OCI-LY3 (cell line): ENCODE measurements at regions not wholly inside any gene's neighbourhood (a gene's known extent, or its start where the extent isn't known, plus 50 kb on each side); places are given as distances from the start of the nearest gene placed in this dataset.

ENCODE experiments used
- H2AFZ ChIP-seq: fragments of 200-600, 300-600 bp; shearing (Covaris generic); 2 replicates; pipeline ENCODE4 v1.6.0; 2014; ENCODE audit warnings: antibody characterized with exemption, low read depth, low read length
- H3K27ac ChIP-seq: fragments of 200-600, 300-600 bp; sonication (generic); 2 replicates; pipeline ENCODE4 v1.5.1; 2014; ENCODE audit warnings: mild to moderate bottlenecking, low read length, moderate library complexity, mixed read lengths
- H3K27me3 ChIP-seq: fragments of 200-600, 300-600 bp; sonication (generic); 2 replicates; pipeline ENCODE4 v1.6.1; 2014; ENCODE audit warnings: low read depth, low read length, mixed read lengths
- H3K36me3 ChIP-seq: fragments of 200-600, 300-600 bp; sonication (generic); replicated peaks from 2 replicates; pipeline ENCODE3; 2014; ENCODE audit warnings: low read depth, low read length, mixed read lengths
- H3K4me1 ChIP-seq: fragments of 300-600, 200-600 bp; sonication (generic); 2 replicates; pipeline ENCODE4 v1.6.1; 2014; ENCODE audit warnings: low read length, mixed read lengths
- H3K4me2 ChIP-seq: fragments of 200-600, 300-600 bp; sonication (generic); 2 replicates; pipeline ENCODE4 v1.6.1; 2014; ENCODE audit warnings: low read length, mixed read lengths
- H3K4me3 ChIP-seq: fragments of 300-600, 200-600 bp; sonication (generic); 2 replicates; pipeline ENCODE4 v1.5.1; 2014; ENCODE audit warnings: antibody characterized with exemption, mild to moderate bottlenecking, low read length, moderate library complexity
- H3K79me2 ChIP-seq: fragments of 300-600, 200-600 bp; shearing (Covaris generic); 2 replicates; pipeline ENCODE4 v1.6.1; 2014; ENCODE audit warnings: mild to moderate bottlenecking, low read length, mixed read lengths
- H3K9ac ChIP-seq: fragments of 300-600, 200-600 bp; shearing (Covaris generic); 2 replicates; pipeline ENCODE4 v1.6.0; 2014; ENCODE audit warnings: mild to moderate bottlenecking, low read length, moderate library complexity
- H3K9me3 ChIP-seq: fragments of 200-600, 300-600 bp; shearing (Covaris generic); 2 replicates; pipeline ENCODE4 v1.6.1; 2014; ENCODE audit warnings: low read length, mixed read lengths; ENCODE audit not compliant: insufficient read depth
- H4K20me1 ChIP-seq: fragments of 200-600, 300-600 bp; sonication (generic); 2 replicates; pipeline ENCODE4 v1.6.1; 2016; ENCODE audit warnings: low read length, mixed read lengths; ENCODE audit not compliant: insufficient read depth
- CTCF ChIP-seq: fragments of 200-600, 300-600 bp; sonication (generic); IDR thresholded peaks from 2 replicates; pipeline ENCODE4 v1.5.1; 2014; ENCODE audit warnings: antibody characterized with exemption, low read length, low read depth
- EZH2phosphoT487 ChIP-seq: fragments of 200-600 bp; shearing (Covaris generic); IDR thresholded peaks from 2 replicates; pipeline ENCODE4 v1.6.1; 2018; ENCODE audit warnings: antibody characterized with exemption, mixed run types, low read depth

DNA sequence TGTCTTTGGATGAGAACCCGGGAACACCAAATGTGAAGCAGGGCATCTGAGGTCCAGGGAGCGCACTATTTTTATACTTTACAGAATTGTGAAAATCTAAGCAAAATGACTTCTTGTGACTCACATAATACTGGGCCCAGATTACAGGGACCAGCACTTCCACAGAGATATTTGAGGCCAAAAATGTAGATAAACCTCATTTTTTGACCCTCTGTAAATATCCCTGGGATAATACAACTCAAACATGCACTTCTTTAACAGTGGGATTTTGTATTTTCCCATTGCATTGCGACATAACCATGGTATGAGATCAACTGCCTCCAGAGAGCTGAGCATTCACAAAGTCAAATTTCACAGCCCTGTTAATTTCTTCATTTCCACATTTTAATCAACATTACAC, 289.4 kb upstream of the ADGRL4 start:
- Histone ChIP-seq H3K9ac (no peak overlapping the region), H3K4me2 (no peak overlapping the region)
- no peak for TF ChIP-seq EZH2phosphoT487
- no peak for TF ChIP-seq CTCF

GRCh38 chr1:79293611-79294010, 287.1 kb upstream of the ADGRL4 start:
- Histone ChIP-seq H3K79me2 (no peaks in the 10 kb centered on the region), H3K4me3 (no peak overlapping the region), H2AFZ (no peak overlapping the region), H3K36me3 (no peaks in the 10 kb centered on the region), H3K27ac (no peak overlapping the region), H3K4me2 (no peak overlapping the region), H3K4me1 (no peaks in the 10 kb centered on the region), H3K9me3 (no peaks in the 10 kb centered on the region), H3K9ac (no peak overlapping the region), H3K27me3 (no peaks in the 10 kb centered on the region), H4K20me1 (no peaks in the 10 kb centered on the region)
- TF ChIP-seq CTCF (no peak), EZH2phosphoT487 (no peak)

More for the DNA sequence above, 289.4 kb upstream of the ADGRL4 start:
- H3K9me3 ChIP-seq, result no peaks in the 10 kb centered on the region
- no peak overlapping the region for H3K4me3 ChIP-seq
- H3K4me1 ChIP-seq, result no peaks in the 10 kb centered on the region
- no peaks in the 10 kb centered on the region for H3K79me2 ChIP-seq
- H3K36me3 ChIP-seq, result no peaks in the 10 kb centered on the region
- no peak overlapping the region for H2AFZ ChIP-seq
- no peak overlapping the region for H3K27ac ChIP-seq
- no peaks in the 10 kb centered on the region for H3K27me3 ChIP-seq
- H4K20me1 ChIP-seq, result no peaks in the 10 kb centered on the region

DNA sequence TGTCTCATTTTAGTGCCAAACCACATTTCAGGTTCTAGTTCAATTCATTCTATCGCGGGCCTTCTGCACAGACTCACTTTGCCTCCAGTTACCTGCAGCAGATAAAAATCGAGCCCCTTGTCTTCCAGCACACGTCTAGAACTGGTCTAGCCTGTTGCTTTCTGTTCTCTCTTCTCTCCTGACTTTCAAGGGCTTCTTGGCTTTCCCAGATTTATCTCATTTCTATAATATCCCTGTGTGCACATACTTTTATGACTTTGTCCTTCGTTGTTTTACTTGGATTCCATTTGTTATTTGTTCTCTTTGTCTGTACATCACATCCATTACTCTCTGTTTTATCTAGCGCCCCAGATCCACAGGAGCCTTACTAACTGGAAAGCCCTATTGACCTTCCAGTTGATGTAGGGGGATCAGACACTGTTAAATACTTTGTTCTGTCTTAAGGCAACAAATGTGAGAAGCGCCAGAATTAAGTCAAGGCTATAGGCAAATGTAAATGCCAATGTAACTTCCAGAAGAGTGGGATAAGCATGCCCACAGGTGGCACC, 284.5 kb upstream of the ADGRL4 start:
- no peak overlapping the region for H3K4me3 ChIP-seq
- no peaks in the 10 kb centered on the region for H3K27me3 ChIP-seq
- no peak overlapping the region for H3K9ac ChIP-seq
- no peak for TF ChIP-seq CTCF
- no peak for TF ChIP-seq EZH2phosphoT487
- no peaks in the 10 kb centered on the region for H3K4me1 ChIP-seq
- no peaks in the 10 kb centered on the region for H3K79me2 ChIP-seq
- H4K20me1 ChIP-seq, result no peaks in the 10 kb centered on the region
- H3K36me3 ChIP-seq, result no peaks in the 10 kb centered on the region
- H3K9me3 ChIP-seq, result no peaks in the 10 kb centered on the region
- H2AFZ ChIP-seq, result no peak overlapping the region
- H3K4me2 ChIP-seq, result no peak overlapping the region
- no peak overlapping the region for H3K27ac ChIP-seq

DNA sequence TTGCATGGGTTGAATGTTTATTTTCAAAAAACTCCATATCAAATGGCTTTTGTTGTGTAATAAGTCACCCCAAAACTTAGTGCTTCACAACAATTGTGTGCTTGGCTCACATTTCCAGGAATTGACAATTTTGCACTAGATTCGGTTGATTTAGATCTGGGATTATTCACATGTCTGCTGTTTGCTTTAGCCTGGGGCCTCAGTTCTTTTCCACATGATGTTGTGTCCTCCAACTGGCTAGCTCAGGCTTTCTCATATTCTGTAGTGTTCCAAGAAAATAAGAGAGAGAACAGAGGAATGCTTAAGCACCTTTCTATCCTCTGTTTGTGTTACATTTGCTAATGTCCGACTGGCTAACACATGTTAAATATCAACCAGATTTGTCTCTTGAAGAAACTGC, 281.5 kb upstream of the ADGRL4 start:
- no peaks in the 10 kb centered on the region for H3K9me3 ChIP-seq
- H3K36me3 ChIP-seq, result no peaks in the 10 kb centered on the region
- H3K9ac ChIP-seq, result no peak overlapping the region
- no peak overlapping the region for H3K27ac ChIP-seq
- H3K4me2 ChIP-seq, result no peak overlapping the region
- H3K4me3 ChIP-seq, result no peak overlapping the region
- no peaks in the 10 kb centered on the region for H3K4me1 ChIP-seq
- H3K27me3 ChIP-seq, result no peaks in the 10 kb centered on the region
- H3K79me2 ChIP-seq, result no peaks in the 10 kb centered on the region
- H2AFZ ChIP-seq, result no peak overlapping the region
- no peaks in the 10 kb centered on the region for H4K20me1 ChIP-seq
- no peak for TF ChIP-seq EZH2phosphoT487
- no peak for TF ChIP-seq CTCF
